Ovary (tissue), 3 donors: ENCODE measurements at regions not wholly inside any gene's neighbourhood (a gene's known extent, or its start where the extent isn't known, plus 50 kb on each side); places are given as distances from the start of the nearest gene placed in this dataset.

ENCODE experiments used
- CTCF ChIP-seq, 3 donors: fragments of 450-650 bp in 2 of 3; fragments of 200-600 bp in 1 of 3; IDR thresholded peaks; one replicate each; pipeline versions ENCODE4 v1.5.1 to v1.8.0; 2016 to 2022; ENCODE audit warnings: antibody characterized with exemption in 3 of 3, mild to moderate bottlenecking in 1 of 3
- EP300 ChIP-seq: sonication (generic); formaldehyde crosslinking; IDR thresholded peaks from one replicate; pipeline ENCODE4 v1.6.1; 2017; ENCODE audit warnings: antibody characterized with exemption
- POLR2A ChIP-seq: fragments of 450-650 bp; IDR thresholded peaks from one replicate; pipeline ENCODE4 v1.6.1; 2017; ENCODE audit warnings: antibody characterized with exemption, mild to moderate bottlenecking, moderate library complexity
- donor health status: DM: no; HTN: no; CAD: no.

GRCh38 chr13:107685876-107686275 is 529.5 kb downstream of the LIG4 start:
- no peak for TF ChIP-seq CTCF (IDR thresholded peaks at IDR 0.05)
- no peak for TF ChIP-seq POLR2A
- TF ChIP-seq EP300 = no peak
